ENCODE measurements at regions not wholly inside any gene's neighbourhood (a gene's known extent, or its start where the extent isn't known, plus 50 kb on each side); places are given as distances from the start of the nearest gene placed in this dataset.
"Not testable (repeated sequence)": the region's sequence is repeated elsewhere in the genome, so short reads cannot be mapped to it uniquely, and the experiment has no call there.

DNA sequence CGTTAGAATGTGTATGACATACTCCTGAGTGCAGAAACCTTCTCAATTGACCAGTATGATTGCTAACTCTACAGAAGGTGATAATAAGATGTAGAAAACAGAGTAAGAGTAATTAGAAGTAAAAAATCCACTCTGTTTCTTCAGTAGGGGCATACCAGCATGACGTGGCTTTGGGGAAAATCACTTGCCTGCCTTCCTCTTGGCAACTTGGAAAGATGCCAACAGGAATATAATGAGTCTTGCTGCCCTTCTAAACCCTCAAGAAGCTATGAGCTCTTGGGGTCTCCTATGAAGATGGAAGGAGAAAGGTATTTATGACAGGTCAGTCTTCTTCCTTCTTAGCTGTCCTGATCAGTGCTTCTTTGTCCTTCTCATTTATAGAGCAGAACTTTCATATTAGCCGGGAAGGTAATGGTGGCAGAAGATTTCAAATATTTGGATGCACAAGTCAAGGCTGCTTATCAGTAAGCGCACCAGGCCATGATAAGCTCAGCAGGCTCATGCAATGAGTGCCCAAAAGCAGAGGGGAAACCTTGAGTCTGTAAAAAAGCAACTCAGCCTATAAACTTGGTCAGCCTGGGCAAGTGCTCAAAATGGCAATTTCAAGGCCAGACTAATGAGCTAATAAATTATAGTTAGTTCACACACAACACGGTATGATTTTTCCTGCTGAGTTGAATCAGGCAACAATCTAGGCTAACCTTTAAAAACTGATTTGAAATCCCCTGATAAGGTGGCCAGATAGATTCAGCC lies 69.7 kb upstream of the PPARGC1A start:
- Mint-ChIP-seq H3K27me3 (no peaks in the 10 kb centered on the region), H3K9me3 (no peaks in the 10 kb centered on the region)
- no peak for ATAC-seq

DNA sequence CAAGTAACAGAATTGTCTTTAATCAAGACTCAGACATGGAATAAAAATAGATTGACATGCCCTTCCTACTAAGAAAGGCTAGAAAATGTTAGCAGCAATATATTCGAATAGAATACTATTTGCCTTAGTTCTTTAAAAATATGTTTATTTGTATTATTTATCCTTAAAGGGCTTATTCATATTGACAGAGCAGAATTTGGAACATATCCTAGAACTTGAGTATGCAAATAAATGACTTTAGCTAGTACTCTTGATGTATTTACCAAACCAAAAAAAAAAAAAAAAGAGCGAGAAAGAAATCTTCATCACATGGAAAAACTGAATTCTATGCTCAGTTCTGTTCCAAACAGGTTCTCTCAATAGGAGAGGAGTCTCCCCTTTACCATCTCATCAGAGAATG lies 68.9 kb upstream of the PPARGC1A start:
- ATAC-seq: no peak
- Mint-ChIP-seq H3K27me3 (no peaks in the 10 kb centered on the region), H3K4me1 (no peaks in the 10 kb centered on the region), H3K27ac (no peak overlapping the region), H3K36me3 (no peaks in the 10 kb centered on the region), H3K4me3 (no peak overlapping the region), H3K9me3 (no peaks in the 10 kb centered on the region)

More for the DNA sequence above, 69.7 kb upstream of the PPARGC1A start:
- Mint-ChIP-seq H3K4me1 (no peaks in the 10 kb centered on the region), H3K27ac (no peak overlapping the region), H3K4me3 (no peak overlapping the region), H3K36me3 (no peaks in the 10 kb centered on the region)

- Mint-ChIP-seq H3K4me3 (no peak overlapping the region), H3K27me3 (no peaks in the 10 kb centered on the region), H3K9me3 (no peaks in the 10 kb centered on the region), H3K27ac (no peak overlapping the region), H3K4me1 (no peaks in the 10 kb centered on the region), H3K36me3 (no peaks in the 10 kb centered on the region)
- no peak for ATAC-seq
These were observed 67.6 kb upstream of the PPARGC1A start for GRCh38 chr4:23957465-23957864.

- no peak overlapping the region for H3K27ac Mint-ChIP-seq
- H3K27me3 Mint-ChIP-seq: no peaks in the 10 kb centered on the region
- H3K4me3 Mint-ChIP-seq: no peak overlapping the region
- no peaks in the 10 kb centered on the region for H3K36me3 Mint-ChIP-seq
- no peaks in the 10 kb centered on the region for H3K4me1 Mint-ChIP-seq
- ATAC-seq: no peak
- no peaks in the 10 kb centered on the region for H3K9me3 Mint-ChIP-seq
These were observed 66.9 kb upstream of the PPARGC1A start for GRCh38 chr4:23956601-23957364.

GRCh38 chr4:23952258-23952657 lies 62.4 kb upstream of the PPARGC1A start:
- no peaks in the 10 kb centered on the region for H3K9me3 Mint-ChIP-seq
- no peak overlapping the region for H3K4me3 Mint-ChIP-seq
- no peak for ATAC-seq
- H3K36me3 Mint-ChIP-seq: no peaks in the 10 kb centered on the region
- no peak overlapping the region for H3K27ac Mint-ChIP-seq
- no peaks in the 10 kb centered on the region for H3K27me3 Mint-ChIP-seq
- no peaks in the 10 kb centered on the region for H3K4me1 Mint-ChIP-seq

DNA sequence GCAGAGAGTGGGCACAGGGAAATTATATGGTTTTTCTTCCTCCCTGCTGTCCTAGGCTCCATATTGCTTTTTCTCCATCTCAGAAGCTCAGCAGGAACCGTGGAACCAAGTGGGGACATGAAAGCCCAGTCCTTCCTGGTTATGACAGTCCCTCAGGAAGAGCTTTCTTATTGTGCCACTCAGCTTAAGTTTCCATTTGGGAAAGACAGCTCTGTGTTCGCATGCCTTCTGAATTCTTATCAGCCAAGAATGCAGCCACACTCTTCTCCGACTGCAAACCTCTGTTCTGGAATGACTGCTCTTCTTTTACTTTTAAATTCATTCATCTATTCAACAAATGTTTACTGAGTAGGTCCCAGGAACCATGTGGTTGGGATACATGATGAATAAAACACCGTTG lies 58.0 kb upstream of the PPARGC1A start:
- no peak for ATAC-seq
- H3K4me1 Mint-ChIP-seq: no peaks in the 10 kb centered on the region
- no peaks in the 10 kb centered on the region for H3K36me3 Mint-ChIP-seq
- no peaks in the 10 kb centered on the region for H3K9me3 Mint-ChIP-seq
- H3K4me3 Mint-ChIP-seq: no peak overlapping the region
- no peak overlapping the region for H3K27ac Mint-ChIP-seq
- H3K27me3 Mint-ChIP-seq: no peaks in the 10 kb centered on the region

DNA sequence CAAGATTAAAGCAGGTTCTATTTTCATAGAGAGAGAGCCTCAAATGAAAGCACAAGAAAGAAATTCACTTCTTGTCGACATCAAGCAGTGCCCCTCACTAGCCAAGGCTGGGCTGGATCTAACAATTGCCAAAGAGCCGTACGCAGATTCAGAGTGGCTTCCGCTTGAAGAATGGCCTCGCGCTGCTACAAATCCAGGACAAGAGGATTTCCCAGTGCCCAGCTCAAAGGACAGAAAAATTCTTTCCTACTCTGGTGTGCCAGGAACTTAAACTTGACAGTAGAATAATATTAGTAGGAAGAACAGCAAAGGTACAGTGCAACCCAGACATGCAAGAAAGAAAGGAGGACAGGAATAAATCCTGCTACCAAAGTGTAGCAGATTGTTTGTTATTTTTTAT lies 56.5 kb upstream of the PPARGC1A start:
- no peaks in the 10 kb centered on the region for H3K27me3 Mint-ChIP-seq

GRCh38 chr4:23945451-23946017 lies 55.7 kb upstream of the PPARGC1A start:
- no peaks in the 10 kb centered on the region for H3K4me1 Mint-ChIP-seq
- no peak overlapping the region for H3K4me3 Mint-ChIP-seq
- no peak for ATAC-seq
- H3K9me3 Mint-ChIP-seq: no peaks in the 10 kb centered on the region
- no peaks in the 10 kb centered on the region for H3K36me3 Mint-ChIP-seq
- H3K27ac Mint-ChIP-seq: no peak overlapping the region
- no peaks in the 10 kb centered on the region for H3K27me3 Mint-ChIP-seq

More for the DNA sequence above, 56.5 kb upstream of the PPARGC1A start:
- Mint-ChIP-seq H3K4me1 (no peaks in the 10 kb centered on the region), H3K36me3 (no peaks in the 10 kb centered on the region), H3K9me3 (no peaks in the 10 kb centered on the region), H3K27ac (no peak overlapping the region), H3K4me3 (no peak overlapping the region)
- ATAC-seq: no peak

GRCh38 chr4:23944556-23944955 lies 54.7 kb upstream of the PPARGC1A start:
- not testable (repeated sequence) for H3K4me3 Mint-ChIP-seq, H3K27me3 Mint-ChIP-seq, H3K27ac Mint-ChIP-seq, H3K36me3 Mint-ChIP-seq, ATAC-seq, H3K4me1 Mint-ChIP-seq, H3K9me3 Mint-ChIP-seq

GRCh38 chr4:23943478-23943877 lies 53.6 kb upstream of the PPARGC1A start:
- ATAC-seq: no peak
- H3K36me3 Mint-ChIP-seq: no peaks in the 10 kb centered on the region
- H3K27ac Mint-ChIP-seq: no peak overlapping the region
- H3K4me1 Mint-ChIP-seq: no peaks in the 10 kb centered on the region
- H3K27me3 Mint-ChIP-seq: no peaks in the 10 kb centered on the region
- no peak overlapping the region for H3K4me3 Mint-ChIP-seq
- peaks cover 2% of the 10 kb centered on the region for H3K9me3 Mint-ChIP-seq

- Mint-ChIP-seq H3K27ac (no peak overlapping the region), H3K4me3 (no peak overlapping the region), H3K9me3 (peaks cover 4% of the 10 kb centered on the region), H3K36me3 (no peaks in the 10 kb centered on the region), H3K27me3 (no peaks in the 10 kb centered on the region), H3K4me1 (no peaks in the 10 kb centered on the region)
- no peak for ATAC-seq
These were observed 52.6 kb upstream of the PPARGC1A start for GRCh38 chr4:23942471-23942870.

Measured in stimulated activated memory B cell treated with anti-CD40 and anti-IgM and Interleukin-4, amounts not matched to agents 10 μg/mL and 1 μg/mL and 100 μg/mL, for 72 hours (primary cell).